GM12872 (cell line): ENCODE measurements at regions not wholly inside any gene's neighbourhood (a gene's known extent, or its start where the extent isn't known, plus 50 kb on each side); places are given as distances from the start of the nearest gene placed in this dataset.

Experiments
- TF ChIP-seq, protein P1 (sequence below): IDR thresholded peaks from 3 replicates; pipeline ENCODE4 v1.5.1; 2011; ENCODE audit warnings: low read depth, mild to moderate bottlenecking, low read length, moderate library complexity; ENCODE audit not compliant: insufficient read depth

DNA sequence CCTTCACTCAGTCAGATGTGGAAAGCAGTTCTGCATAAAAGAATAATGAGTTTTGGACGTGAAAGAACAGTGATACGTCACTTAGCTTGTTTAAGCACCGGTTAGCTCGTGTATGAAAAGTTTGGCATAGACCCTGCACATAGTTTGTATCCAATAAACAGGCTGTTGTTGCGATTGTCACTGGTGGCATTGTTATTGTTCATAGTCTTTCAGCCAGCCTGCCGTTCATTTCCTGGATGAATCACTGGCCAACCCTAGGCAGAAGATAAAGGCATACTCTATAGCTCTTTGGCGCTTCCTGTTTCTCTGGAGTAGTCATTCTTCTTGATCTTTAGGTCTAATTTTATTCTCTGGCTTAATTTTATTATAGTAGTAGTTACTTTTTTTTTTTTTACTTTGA is 57.8 kb upstream of the ANKRD30A start:
- TF ChIP-seq, protein P1, sequence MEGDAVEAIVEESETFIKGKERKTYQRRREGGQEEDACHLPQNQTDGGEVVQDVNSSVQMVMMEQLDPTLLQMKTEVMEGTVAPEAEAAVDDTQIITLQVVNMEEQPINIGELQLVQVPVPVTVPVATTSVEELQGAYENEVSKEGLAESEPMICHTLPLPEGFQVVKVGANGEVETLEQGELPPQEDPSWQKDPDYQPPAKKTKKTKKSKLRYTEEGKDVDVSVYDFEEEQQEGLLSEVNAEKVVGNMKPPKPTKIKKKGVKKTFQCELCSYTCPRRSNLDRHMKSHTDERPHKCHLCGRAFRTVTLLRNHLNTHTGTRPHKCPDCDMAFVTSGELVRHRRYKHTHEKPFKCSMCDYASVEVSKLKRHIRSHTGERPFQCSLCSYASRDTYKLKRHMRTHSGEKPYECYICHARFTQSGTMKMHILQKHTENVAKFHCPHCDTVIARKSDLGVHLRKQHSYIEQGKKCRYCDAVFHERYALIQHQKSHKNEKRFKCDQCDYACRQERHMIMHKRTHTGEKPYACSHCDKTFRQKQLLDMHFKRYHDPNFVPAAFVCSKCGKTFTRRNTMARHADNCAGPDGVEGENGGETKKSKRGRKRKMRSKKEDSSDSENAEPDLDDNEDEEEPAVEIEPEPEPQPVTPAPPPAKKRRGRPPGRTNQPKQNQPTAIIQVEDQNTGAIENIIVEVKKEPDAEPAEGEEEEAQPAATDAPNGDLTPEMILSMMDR, result no peak

DNA sequence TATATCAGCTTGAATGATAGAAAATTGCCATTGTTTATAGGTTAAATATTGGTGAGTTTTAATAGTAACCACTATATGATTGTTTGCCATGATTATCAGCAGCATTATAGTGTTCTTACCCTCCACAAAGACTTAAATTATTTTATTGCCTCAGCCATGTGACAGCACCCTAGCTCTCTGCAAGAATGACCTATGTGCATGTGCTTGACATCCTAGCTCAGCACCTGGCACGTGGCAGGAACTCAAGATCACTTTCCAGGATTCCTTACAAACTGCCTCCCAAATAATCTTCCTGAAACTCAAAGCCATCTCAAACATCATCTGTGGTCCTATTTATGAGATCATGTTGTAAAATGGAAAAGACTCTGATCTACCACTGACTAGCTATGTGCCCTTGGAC is 68.1 kb upstream of the ANKRD30A start:
- TF ChIP-seq, protein P1, result no peak

DNA sequence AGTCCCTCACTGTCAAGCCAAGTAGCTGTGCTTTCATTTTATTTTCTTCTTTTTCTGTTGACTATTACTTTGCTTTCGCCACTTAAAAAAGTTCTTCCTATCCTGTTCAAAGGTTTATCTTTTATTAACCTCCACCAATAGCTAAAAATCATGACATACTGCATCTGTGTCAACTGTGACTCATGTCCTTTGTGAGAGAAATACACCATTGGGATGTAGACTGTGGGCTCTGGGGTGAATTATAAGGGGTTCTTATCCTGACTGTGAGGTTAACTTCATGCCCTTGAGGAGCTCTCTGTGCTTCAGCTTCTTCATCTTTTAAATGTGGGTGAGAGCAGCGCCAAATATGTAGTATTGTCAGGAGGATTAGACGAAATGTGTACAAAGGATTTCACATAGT is 71.9 kb upstream of the ANKRD30A start:
- TF ChIP-seq, protein P1, result no peak

DNA sequence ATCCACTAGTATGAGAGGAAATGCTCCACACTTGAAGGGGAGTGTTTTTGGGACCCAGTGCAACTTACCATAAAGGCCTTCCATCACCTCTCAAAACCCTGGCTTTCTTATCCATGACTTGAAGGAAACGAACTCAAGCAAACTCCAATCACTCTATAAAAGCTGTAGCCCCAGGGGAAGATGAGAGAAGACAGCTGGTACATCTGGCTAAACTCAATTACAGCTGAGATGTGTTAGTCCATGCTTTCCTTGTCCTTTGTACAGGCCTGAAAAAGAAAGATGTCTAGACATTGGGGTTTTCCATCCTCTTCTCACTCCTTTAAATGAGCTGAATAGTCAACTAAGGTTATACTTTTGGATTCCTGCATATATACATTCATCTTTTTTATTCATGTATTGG is 89.5 kb upstream of the ANKRD30A start:
- TF ChIP-seq, protein P1, result no peak

DNA sequence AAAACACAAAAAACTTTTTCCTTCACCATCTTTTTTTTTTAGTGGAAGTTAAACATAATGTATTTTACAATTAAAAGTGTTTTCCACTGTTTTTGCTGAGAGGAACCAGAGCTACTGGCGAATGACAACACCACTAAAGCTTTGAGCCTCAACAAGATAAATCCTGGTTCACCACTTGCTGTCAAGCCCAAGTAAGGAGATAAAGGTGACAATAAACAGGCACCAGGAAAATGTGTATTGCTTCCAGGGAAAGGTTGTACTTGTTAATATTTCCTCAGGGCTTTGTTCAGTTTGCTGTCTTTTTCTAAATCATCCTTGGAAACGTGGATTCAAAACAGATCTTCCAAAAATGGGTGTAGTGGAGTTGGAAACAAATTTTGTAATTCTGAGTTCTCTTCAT is 109.9 kb upstream of the ANKRD30A start:
- TF ChIP-seq, protein P1, result no peak

DNA sequence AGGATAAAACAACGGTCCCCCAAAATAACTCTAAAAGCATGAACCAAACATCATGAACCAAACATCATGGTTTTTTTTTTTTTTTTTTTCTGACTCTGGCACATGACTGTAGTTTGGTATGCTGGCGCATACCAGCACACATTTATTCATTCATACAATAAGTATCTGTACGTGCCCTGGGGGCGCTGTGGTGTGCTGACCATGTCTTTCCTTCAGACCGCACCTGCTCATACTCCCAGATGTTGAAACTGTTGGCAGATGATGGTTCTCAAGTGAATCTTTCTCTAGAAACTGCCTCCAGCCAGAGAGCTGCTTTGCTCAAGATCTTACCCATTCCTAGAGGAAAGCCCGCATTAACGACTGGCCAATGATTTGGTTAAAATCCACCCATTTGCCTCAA is 114.7 kb upstream of the ANKRD30A start:
- TF ChIP-seq, protein P1, result no peak

DNA sequence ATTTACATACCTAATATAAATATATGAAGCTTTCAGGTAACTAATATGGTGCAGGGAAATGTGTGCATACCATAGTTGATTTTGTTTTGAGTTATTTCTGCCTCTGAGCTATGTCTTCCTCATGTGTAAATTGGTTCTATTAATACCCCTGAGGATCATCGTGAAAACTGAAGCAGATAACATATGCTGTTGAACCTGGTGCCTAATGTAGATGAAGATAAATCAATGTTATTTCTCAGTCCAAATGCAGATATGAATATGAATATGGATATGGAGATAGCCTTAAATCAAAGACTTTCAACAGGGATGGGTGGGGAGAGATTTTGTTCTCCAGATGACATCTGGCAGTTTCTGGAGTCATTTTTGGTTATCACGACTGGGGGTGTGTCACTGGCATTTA is 122.3 kb upstream of the ANKRD30A start:
- TF ChIP-seq, protein P1, result no peak

DNA sequence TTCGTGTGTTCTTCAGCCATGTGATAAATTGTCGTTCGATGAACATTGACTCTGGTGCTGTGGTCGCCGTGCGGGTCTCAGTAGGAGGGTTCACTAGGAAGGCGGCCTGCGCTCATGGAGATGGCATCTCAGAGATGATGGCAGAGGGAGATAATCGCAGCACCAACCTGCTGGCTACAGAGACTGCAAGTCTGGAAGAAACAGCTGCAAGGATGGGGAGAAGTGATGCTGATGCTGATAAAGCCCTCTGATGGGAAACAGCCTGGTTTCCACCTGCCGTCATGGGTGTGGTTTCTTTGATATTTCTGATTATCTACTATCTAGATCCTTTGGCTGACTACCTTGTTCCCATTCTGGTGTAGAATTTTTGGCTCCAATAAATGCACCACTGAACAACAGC is 130.5 kb upstream of the ANKRD30A start:
- TF ChIP-seq, protein P1, result no peak
